ENCODE measurements at regions not wholly inside any gene's neighbourhood (a gene's known extent, or its start where the extent isn't known, plus 50 kb on each side); places are given as distances from the start of the nearest gene placed in this dataset.

DNA sequence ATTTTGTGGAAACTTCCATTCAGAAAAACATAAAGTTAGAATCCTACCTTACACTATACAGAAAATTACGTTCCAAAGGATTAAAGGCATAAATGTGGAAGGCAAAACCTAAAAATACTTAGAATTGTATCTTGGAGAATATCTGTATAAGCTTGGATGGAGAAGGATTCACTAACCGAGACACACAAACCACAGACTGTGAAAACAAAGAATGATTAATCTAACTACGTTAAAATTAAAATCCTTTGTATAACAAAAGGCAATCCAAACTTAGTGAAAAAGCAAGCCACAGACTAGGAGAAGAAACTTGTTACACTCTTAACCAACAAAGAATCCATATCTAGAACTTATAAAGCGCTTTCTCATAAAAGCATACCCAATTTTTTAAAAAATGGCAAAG is 678.8 kb downstream of the INHBA start:
- TF ChIP-seq, protein P1, sequence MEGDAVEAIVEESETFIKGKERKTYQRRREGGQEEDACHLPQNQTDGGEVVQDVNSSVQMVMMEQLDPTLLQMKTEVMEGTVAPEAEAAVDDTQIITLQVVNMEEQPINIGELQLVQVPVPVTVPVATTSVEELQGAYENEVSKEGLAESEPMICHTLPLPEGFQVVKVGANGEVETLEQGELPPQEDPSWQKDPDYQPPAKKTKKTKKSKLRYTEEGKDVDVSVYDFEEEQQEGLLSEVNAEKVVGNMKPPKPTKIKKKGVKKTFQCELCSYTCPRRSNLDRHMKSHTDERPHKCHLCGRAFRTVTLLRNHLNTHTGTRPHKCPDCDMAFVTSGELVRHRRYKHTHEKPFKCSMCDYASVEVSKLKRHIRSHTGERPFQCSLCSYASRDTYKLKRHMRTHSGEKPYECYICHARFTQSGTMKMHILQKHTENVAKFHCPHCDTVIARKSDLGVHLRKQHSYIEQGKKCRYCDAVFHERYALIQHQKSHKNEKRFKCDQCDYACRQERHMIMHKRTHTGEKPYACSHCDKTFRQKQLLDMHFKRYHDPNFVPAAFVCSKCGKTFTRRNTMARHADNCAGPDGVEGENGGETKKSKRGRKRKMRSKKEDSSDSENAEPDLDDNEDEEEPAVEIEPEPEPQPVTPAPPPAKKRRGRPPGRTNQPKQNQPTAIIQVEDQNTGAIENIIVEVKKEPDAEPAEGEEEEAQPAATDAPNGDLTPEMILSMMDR (IDR thresholded peaks at IDR 0.05), result no peak
- TF ChIP-seq POLR2A (IDR thresholded peaks at IDR 0.05), result no peak

Data from sigmoid colon (tissue), 3 donors.